ENCODE measurements at regions not wholly inside any gene's neighbourhood (a gene's known extent, or its start where the extent isn't known, plus 50 kb on each side); places are given as distances from the start of the nearest gene placed in this dataset.

DNA sequence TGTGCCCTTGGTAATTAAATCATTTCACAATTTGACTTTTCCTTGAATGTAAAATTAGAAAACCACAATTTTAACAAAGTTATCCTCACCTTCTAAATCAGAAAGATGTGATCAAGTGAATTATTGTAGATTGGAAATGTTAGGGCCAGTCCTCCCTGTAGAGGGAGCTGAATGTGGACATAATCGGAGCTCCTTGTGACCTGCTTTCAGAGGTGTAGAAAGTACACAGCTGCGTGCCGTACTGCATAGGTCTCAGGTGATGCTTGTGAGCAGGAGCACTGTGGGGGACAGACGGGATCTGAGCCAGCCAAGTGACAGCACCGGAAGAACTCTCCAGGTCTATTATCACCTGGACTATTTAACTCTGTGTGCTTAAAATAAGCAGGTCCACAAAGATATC, 338.0 kb downstream of the AASDHPPT start:
- TF ChIP-seq, protein P1, sequence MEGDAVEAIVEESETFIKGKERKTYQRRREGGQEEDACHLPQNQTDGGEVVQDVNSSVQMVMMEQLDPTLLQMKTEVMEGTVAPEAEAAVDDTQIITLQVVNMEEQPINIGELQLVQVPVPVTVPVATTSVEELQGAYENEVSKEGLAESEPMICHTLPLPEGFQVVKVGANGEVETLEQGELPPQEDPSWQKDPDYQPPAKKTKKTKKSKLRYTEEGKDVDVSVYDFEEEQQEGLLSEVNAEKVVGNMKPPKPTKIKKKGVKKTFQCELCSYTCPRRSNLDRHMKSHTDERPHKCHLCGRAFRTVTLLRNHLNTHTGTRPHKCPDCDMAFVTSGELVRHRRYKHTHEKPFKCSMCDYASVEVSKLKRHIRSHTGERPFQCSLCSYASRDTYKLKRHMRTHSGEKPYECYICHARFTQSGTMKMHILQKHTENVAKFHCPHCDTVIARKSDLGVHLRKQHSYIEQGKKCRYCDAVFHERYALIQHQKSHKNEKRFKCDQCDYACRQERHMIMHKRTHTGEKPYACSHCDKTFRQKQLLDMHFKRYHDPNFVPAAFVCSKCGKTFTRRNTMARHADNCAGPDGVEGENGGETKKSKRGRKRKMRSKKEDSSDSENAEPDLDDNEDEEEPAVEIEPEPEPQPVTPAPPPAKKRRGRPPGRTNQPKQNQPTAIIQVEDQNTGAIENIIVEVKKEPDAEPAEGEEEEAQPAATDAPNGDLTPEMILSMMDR (IDR thresholded peaks at IDR 0.05; ENCODE audit: insufficient read depth, low read depth, low read length), result no peak

DNA sequence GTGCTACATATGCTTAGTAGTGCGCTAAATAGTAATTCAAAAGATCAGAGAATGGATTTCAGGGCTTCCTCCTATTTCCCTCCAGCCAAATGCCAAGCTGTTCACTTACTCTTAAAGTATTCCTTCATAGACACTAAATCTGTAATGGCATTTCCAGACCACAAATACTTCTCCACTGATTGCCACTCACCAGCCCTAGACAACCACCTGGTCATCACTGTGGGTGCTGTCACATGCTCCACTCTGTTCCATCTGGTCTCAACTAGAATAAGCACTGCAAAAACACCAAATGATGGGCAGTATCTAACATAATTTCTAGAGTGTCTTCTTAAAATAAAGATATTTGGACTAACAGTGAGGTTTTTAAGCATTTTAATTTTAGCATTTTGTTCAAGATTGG, 341.3 kb downstream of the AASDHPPT start:
- no peak overlapping the region for H3K4me3 ChIP-seq (ENCODE audit: low read depth, low read length)
- DNase-seq (ENCODE audit: low read depth), result no peak
- TF ChIP-seq, protein P1 (IDR thresholded peaks at IDR 0.05; ENCODE audit: insufficient read depth, low read depth, low read length), result no peak

More for the DNA sequence above, 338.0 kb downstream of the AASDHPPT start:
- DNase-seq (ENCODE audit: low read depth), result no peak
- H3K4me3 ChIP-seq (ENCODE audit: low read depth, low read length), result no peak overlapping the region

DNA sequence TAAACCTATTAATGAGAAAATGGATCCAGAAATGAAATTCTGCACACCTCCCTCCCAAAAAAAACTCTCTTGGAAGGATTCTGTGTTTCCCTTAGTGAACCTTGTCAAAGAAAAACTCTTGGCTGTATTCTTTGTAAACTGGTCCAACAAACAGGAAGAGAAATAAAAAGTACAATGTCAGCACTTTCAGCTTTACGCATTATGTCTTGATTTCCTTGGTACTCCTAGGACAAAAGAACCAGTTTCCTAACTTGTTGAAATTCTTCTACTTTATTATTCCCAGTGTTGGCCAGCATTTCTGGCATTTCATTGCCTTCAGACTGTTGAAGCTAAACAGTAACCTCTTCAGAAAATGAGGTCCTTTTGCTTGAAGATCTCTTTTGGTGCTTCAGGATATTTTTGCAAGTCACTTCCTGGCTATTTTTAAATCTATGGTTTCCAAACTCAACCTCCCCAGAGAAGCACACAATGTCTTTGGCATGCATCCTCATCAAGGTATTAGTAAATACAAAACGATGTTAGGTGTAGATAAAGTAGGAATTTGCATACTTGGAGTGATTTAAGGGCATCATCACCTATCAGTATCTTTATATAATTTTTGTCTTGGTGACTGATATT, 342.7 kb downstream of the AASDHPPT start:
- TF ChIP-seq, protein P1 (IDR thresholded peaks at IDR 0.05; ENCODE audit: insufficient read depth, low read depth, low read length), result no peak
- no peak overlapping the region for H3K4me3 ChIP-seq (ENCODE audit: low read depth, low read length)
- peak; percentile 38 for DNase-seq (ENCODE audit: low read depth)

DNA sequence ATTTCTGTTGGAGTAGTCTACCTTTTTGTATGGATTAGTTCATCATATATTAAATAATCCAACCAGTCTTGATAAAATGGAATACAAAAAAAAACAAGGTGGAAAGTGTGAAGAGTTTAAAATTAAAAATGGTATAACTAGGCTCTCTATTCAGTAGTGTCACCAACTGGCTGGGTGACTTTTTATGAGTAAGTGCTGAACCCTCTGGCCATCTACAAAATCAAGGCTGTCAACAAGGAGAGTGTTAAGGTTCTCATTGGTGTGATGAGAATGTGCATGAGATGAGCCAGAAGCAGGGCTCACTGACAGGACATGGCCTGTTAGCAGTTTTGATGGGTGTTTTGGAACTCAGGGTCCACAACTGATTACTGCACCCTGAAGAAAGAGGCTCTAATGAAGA, 343.2 kb downstream of the AASDHPPT start:
- TF ChIP-seq, protein P1 (IDR thresholded peaks at IDR 0.05; ENCODE audit: insufficient read depth, low read depth, low read length), result no peak
- no peak for DNase-seq (ENCODE audit: low read depth)

DNA sequence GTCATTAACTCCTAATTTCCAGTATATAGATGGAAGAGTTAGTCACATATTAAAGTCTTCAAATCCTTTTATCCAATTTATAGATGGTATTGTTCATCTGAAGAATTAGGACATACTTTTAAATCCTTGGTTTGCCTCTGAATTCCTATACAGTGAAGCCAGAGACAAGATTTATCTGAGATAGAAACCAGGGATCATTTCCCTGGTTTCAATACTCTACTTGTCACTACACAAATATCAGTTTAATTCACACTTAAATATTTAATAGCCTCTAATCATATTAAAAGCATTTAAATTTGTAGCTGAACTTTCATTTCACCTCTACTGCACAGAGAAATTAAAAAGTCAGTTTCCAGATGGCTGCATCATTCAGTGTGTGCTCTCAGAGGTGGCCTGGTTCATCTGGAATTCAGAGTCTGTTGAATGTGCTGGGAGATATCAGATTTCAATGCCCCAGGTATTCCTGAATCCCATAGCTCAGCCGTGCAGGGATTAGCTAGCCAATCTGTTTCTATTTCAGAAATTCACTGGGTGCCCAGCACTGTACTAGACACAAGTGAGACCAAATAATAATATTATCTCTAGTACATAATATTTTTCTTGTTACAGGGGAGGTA, 344.3 kb downstream of the AASDHPPT start:
- H3K4me3 ChIP-seq (ENCODE audit: low read depth, low read length), result no peak overlapping the region
- no peak for DNase-seq (ENCODE audit: low read depth)
- TF ChIP-seq, protein P1 (IDR thresholded peaks at IDR 0.05; ENCODE audit: insufficient read depth, low read depth, low read length), result no peak

More for the DNA sequence above, 343.2 kb downstream of the AASDHPPT start:
- H3K4me3 ChIP-seq (ENCODE audit: low read depth, low read length), result no peak overlapping the region

DNA sequence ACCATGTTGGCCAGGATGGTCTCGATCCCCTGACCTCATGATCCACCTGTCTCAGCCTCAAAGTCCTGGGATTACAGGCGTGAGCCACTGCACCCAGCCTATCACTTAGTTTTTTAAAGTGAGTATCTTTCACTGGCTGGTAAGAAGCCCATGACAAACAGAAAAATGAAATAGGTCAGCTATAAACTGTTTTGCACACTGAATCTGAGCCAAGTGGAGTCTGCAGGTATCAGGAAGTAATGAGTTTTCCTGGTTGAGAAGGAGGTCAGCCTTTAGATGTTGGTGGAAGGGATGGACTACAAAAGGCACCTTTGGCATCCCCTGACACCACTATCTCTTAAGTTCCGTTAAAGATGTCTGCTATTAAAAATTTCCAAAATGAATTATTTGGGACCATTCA, 345.1 kb downstream of the AASDHPPT start:
- TF ChIP-seq, protein P1 (IDR thresholded peaks at IDR 0.05; ENCODE audit: insufficient read depth, low read depth, low read length), result no peak
- DNase-seq (ENCODE audit: low read depth), result no peak
- H3K4me3 ChIP-seq (ENCODE audit: low read depth, low read length), result no peak overlapping the region

All from fibroblast of villous mesenchyme (primary cell).